HG03039 (cell line): ENCODE measurements at regions not wholly inside any gene's neighbourhood (a gene's known extent, or its start where the extent isn't known, plus 50 kb on each side); places are given as distances from the start of the nearest gene placed in this dataset.
"Not testable (repeated sequence)": the region's sequence is repeated elsewhere in the genome, so short reads cannot be mapped to it uniquely, and the experiment has no call there.

Experiments used
- ATAC-seq: cut with Tn5 transposase; IDR thresholded peaks from one replicate; pipeline ENCODE4 v1.9.1; 2021; ENCODE audit warnings: mild to moderate bottlenecking, moderate library complexity; ENCODE audit not compliant: unreplicated experiment

GRCh38 chr5:23103566-23103965 is 250.4 kb upstream of the CDH12 start:
- ATAC-seq = no peak

GRCh38 chr5:23095418-23095817 is 242.3 kb upstream of the CDH12 start:
- not testable (repeated sequence) for ATAC-seq

GRCh38 chr5:23089286-23089685 is 236.1 kb upstream of the CDH12 start:
- no peak for ATAC-seq

GRCh38 chr5:23084815-23085214 is 231.7 kb upstream of the CDH12 start:
- ATAC-seq = no peak

- no peak for ATAC-seq
These were observed 219.0 kb upstream of the CDH12 start for GRCh38 chr5:23072179-23072578.

- ATAC-seq = no peak
These were observed 218.5 kb upstream of the CDH12 start for GRCh38 chr5:23071682-23072081.

GRCh38 chr5:23064710-23065109 is 211.6 kb upstream of the CDH12 start:
- no peak for ATAC-seq

GRCh38 chr5:23053846-23054245 is 200.7 kb upstream of the CDH12 start:
- no peak for ATAC-seq

- no peak for ATAC-seq
These were observed 189.1 kb upstream of the CDH12 start for GRCh38 chr5:23042226-23042625.

- no peak for ATAC-seq
These were observed 182.5 kb upstream of the CDH12 start for GRCh38 chr5:23035555-23036090.

- no peak for ATAC-seq
These were observed 180.7 kb upstream of the CDH12 start for GRCh38 chr5:23033864-23034263.

- ATAC-seq = no peak
These were observed 176.1 kb upstream of the CDH12 start for GRCh38 chr5:23029290-23029689.

GRCh38 chr5:23028445-23029021 is 175.4 kb upstream of the CDH12 start:
- no peak for ATAC-seq

GRCh38 chr5:23027830-23028229 is 174.7 kb upstream of the CDH12 start:
- no peak for ATAC-seq

GRCh38 chr5:23027331-23027730 is 174.2 kb upstream of the CDH12 start:
- ATAC-seq = no peak

- no peak for ATAC-seq
These were observed 173.4 kb upstream of the CDH12 start for GRCh38 chr5:23026252-23027170.

GRCh38 chr5:23025629-23026233 is 172.6 kb upstream of the CDH12 start:
- ATAC-seq = no peak

GRCh38 chr5:23024470-23024869 is 171.3 kb upstream of the CDH12 start:
- ATAC-seq = no peak

GRCh38 chr5:23014825-23015224 is 161.7 kb upstream of the CDH12 start:
- no peak for ATAC-seq

GRCh38 chr5:23014266-23014665 is 161.1 kb upstream of the CDH12 start:
- no peak for ATAC-seq

GRCh38 chr5:23013395-23013998 is 160.4 kb upstream of the CDH12 start:
- no peak for ATAC-seq
